Germinal center (tissue), 1 donor: ENCODE measurements at regions not wholly inside any gene's neighbourhood (a gene's known extent, or its start where the extent isn't known, plus 50 kb on each side); places are given as distances from the start of the nearest gene placed in this dataset.
"Not testable (repeated sequence)": the region's sequence is repeated elsewhere in the genome, so short reads cannot be mapped to it uniquely, and the experiment has no call there.

ENCODE experiments used
- DNase-seq: peaks from one replicate; pipeline ENCODE4 v3.0.0; 2012; ENCODE audit warnings: mixed read lengths, low spot score

DNA sequence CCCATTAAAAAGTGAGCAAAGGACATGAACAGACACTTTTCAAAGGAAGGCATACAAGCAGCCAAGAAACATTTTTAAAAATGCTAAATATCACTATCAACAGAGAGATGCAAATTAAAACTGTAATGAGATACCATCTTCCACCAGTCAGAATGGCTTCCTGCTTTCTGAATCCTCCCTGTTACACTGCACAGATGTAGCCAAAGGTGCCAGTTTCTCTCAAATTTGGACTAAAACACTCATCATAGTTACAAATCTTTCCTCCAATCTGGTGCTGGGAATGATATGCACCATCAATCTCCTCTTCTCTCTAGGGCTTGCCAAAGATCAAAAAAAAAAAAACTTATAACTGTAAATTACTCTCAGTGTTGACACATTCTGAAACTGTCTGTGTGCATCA, 311.8 kb upstream of the CLEC14A start:
- no peak for DNase-seq

DNA sequence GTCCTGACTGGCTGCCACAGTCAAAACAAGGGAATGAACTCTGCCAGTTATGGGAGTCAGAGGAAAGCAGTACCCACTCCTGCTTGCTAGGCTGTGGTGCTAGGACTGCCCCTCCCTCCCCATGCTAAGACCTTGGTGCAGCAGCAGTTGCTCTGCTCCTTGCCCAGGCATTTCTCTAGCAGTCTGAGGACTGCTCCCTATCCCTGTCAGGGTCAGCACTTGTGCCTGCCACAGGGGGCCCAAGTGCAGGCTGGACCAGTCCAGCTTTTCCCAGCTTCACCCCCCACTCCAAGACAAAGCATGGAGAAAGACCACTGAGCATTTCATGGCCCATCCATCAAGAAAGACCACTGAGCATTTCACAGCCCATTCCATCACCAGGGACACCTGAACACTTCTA, 305.8 kb upstream of the CLEC14A start:
- DNase-seq, result no peak

DNA sequence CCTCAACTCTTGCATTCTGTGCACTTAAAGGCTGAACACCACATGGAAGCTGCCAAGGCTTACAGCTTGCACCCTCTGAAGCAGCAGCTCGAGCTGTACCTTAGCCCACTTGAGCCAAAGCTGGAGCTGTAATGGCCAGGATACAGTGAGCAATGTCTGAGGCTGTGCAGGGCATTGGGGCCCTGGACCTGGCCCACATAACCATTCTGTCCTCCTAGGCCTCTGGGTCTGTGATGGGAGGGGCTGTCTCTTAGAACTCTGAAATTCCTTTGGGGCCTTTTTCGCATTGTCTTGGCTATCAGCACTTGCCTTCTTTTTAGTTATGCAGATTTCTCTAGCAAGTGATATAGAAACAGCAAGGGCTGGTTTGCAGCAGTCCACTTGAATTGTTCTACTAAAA, 303.8 kb upstream of the CLEC14A start:
- no peak for DNase-seq

DNA sequence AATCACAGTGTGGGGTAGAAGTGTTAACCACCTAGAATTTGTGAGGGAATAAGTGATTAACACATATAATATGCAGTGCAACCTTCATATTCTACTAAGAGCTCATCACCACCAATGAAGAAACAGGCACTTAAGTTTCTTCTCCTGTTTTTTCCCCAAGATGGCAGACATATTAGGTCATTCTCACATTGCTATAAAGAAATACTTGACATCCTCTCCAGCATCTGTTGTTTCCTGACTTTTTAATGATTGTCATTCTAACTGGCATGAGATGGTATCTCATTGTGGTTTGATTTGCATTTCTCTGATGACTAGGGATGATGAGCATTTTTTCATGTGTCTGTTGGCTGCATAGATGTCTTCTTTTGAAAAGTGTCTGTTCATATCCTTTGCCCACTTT, 301.5 kb upstream of the CLEC14A start:
- DNase-seq, result not testable (repeated sequence)

DNA sequence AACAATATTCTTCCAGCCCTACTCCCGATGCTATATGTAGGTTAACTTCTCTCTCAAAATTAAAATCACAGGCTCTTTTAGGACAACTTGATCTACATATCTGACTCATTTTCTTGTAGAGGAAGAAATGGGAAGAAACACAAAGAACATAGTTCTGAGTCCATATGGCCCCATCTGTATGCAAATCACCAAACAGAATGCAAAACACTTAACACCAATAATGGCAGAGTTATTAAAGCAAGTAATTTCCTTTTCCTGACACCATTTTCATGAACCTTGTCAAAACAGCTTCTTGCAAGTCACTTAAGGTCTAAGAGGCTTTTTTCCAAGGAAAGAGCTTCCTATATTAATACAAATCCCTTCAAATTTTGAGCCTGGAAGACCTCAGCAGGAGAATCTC, 300.4 kb upstream of the CLEC14A start:
- DNase-seq, result no peak

DNA sequence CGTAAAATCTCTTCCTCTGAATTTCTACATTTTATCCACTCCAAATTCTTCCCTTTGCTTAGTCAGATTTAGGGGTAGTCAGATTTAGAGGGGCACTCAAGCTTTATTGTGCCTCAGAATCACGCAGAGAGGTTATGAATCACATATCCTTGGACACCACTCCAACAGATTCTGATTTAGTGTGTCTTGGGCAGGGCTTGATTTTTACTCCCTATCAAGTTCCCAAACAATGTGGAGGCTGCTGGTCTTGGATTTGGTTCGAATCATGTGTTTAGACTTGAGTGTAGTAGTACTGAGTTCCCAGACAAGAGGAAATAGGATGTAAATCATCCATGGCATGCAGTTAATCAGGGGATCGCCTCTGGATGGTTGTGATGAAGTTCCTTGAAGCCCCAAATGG, 298.1 kb upstream of the CLEC14A start:
- no peak for DNase-seq

DNA sequence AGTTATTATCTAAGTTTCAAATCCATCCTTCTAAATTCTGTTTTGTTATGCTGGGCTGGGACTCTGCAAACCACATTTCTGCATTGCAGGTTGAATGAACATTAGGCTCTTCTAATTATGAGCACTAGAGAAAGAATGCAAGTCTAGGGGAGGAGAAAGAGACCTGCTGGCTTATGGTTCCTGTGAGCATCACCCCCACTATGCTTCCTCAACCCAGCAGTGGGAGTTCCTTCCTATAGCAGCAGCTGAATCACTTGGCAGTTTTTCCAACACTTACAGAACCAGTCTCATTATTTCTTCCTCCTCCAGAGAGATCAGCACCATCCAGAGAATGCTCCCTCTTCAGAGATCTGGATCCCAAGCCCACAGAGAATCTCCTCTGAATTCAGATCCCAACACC, 297.7 kb upstream of the CLEC14A start:
- DNase-seq, result no peak

DNA sequence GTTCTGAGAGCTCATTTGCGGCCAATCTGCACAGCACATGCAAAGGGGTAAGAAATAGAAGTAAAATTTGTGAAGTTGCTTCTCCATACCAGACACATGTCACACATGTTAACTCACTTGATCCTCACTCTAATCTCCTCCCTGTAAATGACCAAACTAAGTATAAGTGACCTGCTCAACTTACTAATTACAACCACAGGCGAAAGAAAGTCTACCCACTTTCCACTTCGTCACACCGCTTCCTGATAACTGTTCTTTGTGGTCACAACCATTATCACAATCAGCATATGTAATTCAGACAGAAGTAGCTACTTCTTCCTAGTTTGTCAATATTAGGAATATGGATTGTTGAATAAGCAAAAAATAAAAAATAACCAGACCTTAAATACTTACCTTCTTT, 293.7 kb upstream of the CLEC14A start:
- DNase-seq, result no peak

DNA sequence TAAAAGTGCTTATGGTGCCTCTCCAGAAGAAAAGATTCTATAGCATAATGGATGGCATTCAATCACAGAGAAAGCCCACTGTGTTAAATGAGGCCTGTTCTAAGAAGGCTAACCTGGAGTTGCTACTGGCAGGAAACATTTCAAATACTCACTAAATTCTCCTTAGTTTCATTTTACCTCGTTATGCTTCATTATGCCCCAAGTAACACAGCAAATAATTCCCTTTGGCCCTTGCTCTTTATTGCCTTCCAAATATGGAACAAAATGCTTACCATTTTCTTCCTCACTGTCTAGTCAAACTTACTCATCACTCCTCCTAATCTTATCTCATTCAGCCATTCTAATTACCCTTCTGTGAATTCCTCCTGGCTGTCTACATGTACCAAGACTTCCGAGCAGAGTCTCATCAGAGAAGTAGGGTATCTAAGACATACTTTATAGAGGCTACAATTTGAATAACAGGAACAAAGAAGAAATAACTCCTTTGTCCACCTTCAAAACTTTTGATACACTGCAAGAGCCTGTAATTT, 292.1 kb upstream of the CLEC14A start:
- DNase-seq, result no peak

DNA sequence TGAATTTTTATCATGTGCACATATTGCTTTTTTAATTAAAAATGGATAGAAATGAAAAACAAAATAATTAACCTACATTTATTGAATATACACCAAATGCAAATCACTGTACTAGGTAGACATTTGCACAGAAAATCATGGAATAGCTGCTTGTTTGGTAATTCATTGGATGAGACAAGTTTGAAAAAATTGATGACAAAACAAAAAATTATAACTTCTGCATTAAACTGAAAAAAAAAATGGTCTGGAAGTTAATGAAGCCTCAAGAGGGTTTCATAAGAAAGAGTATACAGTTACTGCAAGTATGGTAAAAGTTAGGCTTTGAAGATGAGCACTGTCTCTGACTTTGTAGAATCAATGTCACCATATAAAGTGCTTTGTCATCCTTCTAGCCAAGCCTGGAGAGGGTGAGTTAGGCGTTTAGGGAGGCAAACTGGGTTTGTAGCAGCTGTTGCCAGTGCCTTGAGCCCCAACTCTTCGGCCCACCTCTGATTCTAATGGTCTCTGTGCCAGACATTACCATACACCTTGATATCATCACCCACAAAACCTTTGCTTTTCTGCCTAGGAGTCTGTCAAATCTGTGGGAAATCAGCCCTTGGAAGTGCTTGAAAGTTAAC, 291.1 kb upstream of the CLEC14A start:
- DNase-seq, result no peak

DNA sequence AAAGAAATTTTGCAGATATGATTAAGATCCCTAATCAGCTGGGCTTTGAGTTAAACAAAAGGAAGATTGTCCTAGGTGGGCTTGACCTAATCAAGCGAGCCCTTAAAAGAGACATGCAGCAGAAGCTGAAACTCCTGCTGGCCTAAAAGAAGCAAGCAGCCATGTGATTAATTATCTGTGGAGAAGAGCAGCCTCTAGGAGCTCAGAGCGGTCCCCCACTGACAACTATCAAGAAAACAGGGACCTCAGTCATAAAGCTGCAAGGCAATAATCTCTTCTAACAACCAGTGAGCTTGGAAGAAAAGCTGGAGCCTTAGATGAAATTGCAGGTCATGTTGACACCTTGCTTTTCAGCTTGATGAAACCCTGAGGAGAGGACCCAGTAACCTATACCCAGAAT, 288.9 kb upstream of the CLEC14A start:
- no peak for DNase-seq

DNA sequence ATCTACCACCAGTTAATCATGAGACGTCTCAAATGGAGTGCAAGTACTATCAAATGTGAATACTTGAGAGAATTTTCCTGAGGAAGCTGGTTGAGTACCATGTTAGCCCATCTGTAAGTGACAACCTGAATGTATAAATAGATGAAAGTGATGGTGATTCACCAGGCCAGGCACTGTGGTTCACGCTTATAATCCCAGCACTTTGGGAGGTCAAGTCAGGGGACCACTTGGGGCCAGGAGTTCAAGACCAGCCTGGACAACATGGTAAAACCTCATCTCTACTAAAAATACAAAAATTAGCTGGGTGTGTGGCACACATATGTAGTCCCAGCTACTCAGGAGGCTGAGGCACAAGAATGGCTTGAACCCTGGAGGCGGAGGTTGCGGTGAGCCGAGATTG, 288.0 kb upstream of the CLEC14A start:
- not testable (repeated sequence) for DNase-seq

DNA sequence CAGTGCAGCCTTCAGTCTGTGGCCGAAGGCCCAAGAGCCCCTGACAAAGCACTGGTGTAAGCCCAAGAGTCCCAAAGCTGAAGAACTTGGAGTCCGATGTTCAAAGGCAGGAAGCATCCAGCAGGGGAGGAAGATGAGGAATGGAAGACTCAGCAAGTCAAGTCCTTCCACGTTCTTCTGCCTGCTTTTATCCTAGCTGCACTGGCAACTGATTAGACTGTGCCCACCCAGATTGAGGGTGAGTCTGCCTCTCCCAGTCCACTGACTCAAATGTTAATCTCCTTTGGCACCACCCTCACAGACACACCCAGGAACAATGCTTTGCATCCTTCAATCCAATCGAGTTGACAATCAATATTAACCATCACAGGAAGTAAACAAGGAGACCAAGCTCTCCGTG, 282.2 kb upstream of the CLEC14A start:
- not testable (repeated sequence) for DNase-seq

DNA sequence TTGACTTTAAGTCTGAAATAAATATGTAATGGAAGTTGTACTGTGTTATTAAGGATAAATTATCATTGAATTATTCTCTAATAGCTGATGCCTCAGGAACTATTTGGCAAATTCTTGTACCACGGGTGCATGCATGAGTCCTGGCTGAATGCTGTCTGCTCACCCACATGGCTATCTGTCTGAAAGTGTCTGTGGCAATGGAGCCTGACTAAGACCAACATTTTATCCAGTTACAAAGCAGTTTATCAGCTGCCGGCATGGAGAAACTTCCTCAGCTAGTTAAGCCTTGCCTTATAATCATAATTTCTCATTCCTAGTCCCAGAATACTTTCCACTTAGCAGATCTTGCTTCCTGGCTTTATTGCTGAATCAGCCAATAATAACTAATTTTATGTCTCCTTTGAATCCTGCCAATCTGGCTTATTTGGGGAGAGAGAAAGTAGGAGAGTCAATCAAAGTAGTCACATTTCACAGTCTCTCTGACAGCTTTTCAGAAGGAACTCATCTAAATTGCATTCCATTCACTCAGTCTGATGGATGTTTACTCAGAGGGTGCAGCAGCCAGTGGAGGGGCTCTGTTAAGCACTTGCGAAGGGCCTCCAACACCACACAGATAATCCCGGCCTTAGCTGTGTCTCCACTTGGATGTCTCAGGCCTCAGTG, 280.6 kb upstream of the CLEC14A start:
- DNase-seq, result no peak

DNA sequence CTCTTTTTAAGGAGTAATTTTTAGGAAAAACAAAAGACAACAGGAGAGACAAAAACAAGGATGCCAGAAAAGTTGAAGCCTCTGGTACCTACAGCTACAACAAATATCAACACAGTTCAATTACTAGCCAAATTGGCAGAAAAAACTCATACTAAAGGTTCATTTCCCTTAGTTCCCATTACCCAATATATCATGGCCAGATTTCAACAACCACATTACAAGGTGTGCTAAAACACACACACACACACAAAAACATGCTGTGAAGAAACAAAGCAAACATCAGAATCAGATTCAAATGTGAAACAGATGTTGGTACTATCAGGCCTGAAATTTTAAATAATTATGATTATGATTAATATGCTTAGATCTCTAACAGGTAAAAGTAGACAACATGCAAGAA, 272.7 kb upstream of the CLEC14A start:
- no peak for DNase-seq

DNA sequence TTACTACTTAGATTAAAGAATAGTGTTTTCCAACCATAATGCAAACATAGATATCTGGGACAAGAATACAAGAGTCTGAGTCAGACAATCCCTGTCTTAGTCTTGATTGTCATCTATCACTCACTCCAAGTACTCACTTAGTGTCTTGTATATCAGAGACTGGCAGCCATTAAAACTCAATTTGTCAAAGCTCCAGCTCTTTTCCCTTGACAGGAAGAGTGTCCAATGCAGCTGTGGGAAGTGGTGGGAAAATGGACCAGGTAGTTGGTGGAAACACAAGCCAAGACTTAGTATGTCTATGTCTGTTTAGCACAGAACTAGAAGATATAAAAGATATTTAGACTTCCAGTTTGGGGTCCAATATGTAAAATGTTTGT, 271.6 kb upstream of the CLEC14A start:
- DNase-seq, result no peak

DNA sequence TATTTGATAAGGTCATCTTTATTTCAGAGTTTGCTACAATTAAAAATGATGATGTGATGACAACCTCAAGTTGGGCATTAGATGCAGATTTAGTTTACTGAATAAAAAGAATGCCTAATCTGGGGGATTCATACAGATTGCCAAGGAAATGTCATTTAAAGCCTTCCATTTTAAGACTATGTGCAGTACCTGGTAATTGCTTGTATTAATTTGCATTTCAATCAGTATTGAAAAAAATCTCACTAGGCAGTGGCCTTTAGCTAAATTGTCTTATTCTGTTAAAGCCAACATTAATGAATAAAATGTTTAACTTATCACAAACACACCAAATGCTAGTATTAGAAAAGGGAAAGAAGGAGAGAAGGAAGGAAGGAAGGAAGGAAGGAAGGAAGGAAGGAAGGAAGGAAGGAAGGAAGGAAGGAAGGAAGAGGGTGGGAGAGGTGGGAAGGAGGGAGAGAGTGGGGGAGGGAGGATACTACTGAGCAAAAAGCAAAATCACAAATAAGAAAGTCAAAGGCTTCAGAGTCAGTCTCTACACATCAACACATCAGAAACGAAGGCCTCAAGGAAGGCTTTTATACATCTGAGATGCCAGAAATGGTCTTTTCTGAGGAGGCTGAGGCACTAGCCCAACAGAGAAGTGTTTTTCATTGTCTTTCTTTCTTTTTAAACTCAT, 271.1 kb upstream of the CLEC14A start:
- DNase-seq, result no peak

DNA sequence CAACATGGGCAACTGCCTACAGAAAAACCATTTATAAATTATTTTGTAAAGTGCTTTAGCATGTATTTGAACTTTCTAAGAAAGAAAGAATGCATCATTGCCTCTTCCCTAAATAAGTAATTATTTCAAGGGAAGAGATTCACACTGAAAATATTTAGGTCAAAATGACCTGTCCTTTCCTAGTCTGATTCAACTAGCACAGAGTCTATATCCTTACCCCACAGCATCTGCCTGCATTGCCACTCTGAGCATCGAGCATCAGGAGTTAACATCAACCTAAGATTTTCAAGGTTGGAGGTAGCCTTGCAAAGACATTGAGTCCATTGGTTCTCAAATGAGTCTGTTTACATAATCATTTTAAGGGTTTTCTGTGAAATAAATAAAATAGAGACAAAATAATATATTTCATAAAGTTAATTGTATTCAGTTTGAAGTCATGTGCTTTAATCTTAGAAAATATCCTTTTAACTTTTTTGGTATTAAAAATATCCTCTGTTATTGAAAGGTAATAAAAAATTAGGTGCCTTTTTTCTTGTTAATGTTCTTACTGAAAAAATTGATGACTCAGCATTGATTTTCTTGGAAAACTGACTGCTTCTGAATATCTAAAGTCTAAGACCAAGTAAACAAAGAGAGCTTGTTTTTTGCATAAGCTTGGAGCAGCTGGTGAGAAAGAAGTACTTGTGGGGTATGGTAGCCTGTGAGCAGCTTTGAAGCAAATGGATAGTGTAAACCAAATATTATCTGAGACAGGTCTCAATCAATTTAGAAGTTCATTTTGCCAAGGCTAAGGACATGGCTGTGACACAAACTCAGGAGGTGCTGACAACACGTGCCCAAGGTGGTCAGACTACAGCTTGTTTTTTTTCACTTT, 269.0 kb upstream of the CLEC14A start:
- DNase-seq, result no peak

DNA sequence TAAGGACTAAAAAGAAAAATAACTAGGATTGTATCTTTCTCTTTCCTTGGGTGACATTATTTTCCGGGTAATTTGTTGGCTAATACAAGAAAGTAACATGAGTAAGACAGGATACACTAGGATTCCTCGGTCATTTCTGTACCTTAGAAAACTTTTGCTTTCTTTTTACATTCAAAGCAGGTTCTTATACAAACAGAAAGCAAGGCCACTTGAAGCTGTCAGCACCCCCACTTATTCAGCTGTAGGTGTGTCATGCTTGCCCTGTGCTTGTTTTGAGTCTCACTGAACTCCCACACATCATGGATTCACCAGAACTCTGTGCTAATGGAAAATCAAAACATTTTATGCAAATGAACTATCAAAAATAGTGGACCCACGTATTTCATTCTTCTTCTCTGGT, 266.8 kb upstream of the CLEC14A start:
- DNase-seq, result no peak

DNA sequence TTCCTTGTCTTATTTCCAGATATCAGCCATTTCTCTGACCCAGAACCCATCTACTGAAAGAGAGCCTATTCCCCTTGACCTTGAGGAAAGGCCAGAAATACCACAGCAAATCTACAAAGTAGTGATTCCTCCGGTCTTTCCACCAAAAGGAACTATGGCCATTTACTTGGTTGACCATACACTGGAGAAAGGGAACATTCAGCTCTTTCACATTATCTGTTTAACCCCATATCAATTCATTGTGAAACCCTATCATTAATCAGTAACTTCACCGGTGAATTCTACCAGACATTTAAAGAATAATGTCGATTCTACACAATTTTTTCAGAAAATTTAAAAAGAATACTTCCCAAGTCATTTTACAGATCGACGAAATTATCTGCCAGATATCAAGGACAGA, 265.7 kb upstream of the CLEC14A start:
- DNase-seq, result no peak

DNA sequence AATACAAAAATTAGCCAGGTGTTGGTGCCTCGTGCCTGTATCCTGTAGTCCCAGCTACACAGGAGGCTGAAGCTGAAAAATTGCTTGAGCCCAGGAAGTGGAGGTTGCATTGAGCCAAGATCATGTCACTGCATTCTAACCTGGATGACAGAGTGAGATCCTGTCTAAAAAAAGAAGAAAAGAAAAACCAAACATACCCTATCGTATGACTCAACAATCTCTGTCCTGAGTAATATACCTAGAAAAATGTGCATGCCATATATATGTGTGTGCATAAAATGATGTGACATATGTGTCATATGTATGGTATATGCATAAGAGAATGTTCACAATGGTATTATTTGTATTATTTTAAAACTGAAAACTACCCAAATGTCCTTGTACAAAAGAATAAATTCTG, 261.5 kb upstream of the CLEC14A start:
- DNase-seq, result no peak

DNA sequence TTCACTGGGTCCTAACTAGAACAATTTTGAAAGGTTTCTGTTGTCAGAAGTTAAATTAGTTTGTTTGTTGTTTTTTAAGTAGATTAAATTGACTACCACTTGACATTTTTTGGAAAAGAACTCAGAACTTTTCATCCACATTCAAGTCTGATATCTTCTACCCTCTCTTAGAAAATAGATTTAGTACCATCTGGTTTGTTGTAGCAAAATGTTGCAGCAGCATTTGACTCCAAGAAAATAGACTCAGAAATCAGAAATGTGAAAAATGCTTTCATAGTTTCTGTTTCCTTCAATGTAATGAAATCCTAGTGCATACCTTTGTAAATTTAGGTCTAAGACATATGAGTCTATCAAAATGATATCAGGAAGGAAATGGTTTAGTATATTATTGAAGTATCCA, 256.3 kb upstream of the CLEC14A start:
- DNase-seq, result no peak

DNA sequence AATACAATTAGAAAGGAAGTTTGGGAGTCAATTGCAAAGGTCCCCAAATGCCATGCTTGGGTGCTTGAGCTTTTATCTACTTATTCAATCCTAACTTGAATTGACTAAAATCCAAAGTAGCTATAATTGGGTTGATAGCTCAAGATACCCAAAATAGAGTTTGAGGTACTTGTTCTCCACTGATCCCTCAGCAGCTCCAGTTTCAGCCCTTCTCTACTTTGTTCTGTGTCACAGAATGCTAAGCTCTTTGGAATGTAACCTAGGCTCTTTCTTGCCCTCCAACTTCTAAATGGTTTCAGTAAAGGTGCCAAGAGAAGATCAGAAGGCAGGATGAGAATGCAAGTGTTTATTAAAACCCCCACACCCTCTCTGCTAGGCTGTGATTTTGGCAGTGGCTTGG, 251.4 kb upstream of the CLEC14A start:
- no peak for DNase-seq
